ENCODE measurements at regions not wholly inside any gene's neighbourhood (a gene's known extent, or its start where the extent isn't known, plus 50 kb on each side); places are given as distances from the start of the nearest gene placed in this dataset.

GRCh38 chr18:31246460-31246859 lies 71.5 kb upstream of the DSG1 start:
- TF ChIP-seq CTCF (IDR thresholded peaks at IDR 0.05; ENCODE audit: borderline replicate concordance, insufficient read depth, low read depth, low read length), result no peak
- H3K4me3 ChIP-seq (ENCODE audit: low read depth, low read length), result no peak overlapping the region

GRCh38 chr18:31247574-31248199 lies 70.3 kb upstream of the DSG1 start:
- TF ChIP-seq CTCF (IDR thresholded peaks at IDR 0.05; ENCODE audit: borderline replicate concordance, insufficient read depth, low read depth, low read length), result no peak
- H3K4me3 ChIP-seq (ENCODE audit: low read depth, low read length), result no peak overlapping the region

GRCh38 chr18:31248783-31249521 lies 69.0 kb upstream of the DSG1 start:
- TF ChIP-seq CTCF (IDR thresholded peaks at IDR 0.05; ENCODE audit: borderline replicate concordance, insufficient read depth, low read depth, low read length), result no peak
- H3K4me3 ChIP-seq (ENCODE audit: low read depth, low read length), result no peak overlapping the region

GRCh38 chr18:31250902-31251301 lies 67.1 kb upstream of the DSG1 start:
- H3K4me3 ChIP-seq (ENCODE audit: low read depth, low read length), result no peak overlapping the region
- no peak for TF ChIP-seq CTCF (IDR thresholded peaks at IDR 0.05; ENCODE audit: borderline replicate concordance, insufficient read depth, low read depth, low read length)

GRCh38 chr18:31252522-31252921 lies 65.4 kb upstream of the DSG1 start:
- TF ChIP-seq CTCF (IDR thresholded peaks at IDR 0.05; ENCODE audit: borderline replicate concordance, insufficient read depth, low read depth, low read length), result no peak
- H3K4me3 ChIP-seq (ENCODE audit: low read depth, low read length), result no peak overlapping the region

GRCh38 chr18:31255953-31256352 lies 62.0 kb upstream of the DSG1 start:
- TF ChIP-seq CTCF (IDR thresholded peaks at IDR 0.05; ENCODE audit: borderline replicate concordance, insufficient read depth, low read depth, low read length), result no peak
- no peak overlapping the region for H3K4me3 ChIP-seq (ENCODE audit: low read depth, low read length)

GRCh38 chr18:31258789-31259188 lies 59.2 kb upstream of the DSG1 start:
- TF ChIP-seq CTCF (IDR thresholded peaks at IDR 0.05; ENCODE audit: borderline replicate concordance, insufficient read depth, low read depth, low read length), result no peak
- H3K4me3 ChIP-seq (ENCODE audit: low read depth, low read length), result no peak overlapping the region

Data from GM12875 (cell line).